Neuronal stem cell (in vitro differentiated cells): ENCODE measurements at regions not wholly inside any gene's neighbourhood (a gene's known extent, or its start where the extent isn't known, plus 50 kb on each side); places are given as distances from the start of the nearest gene placed in this dataset.
"Not testable (repeated sequence)": the region's sequence is repeated elsewhere in the genome, so short reads cannot be mapped to it uniquely, and the experiment has no call there.

Experiments
- DNase-seq: peaks from one replicate; pipeline ENCODE4 v3.0.0-alpha.2; 2013; ENCODE audit warnings: low spot score
- H2AFZ ChIP-seq: one replicate; pipeline ENCODE4 v1.6.1; 2013; ENCODE audit warnings: mild to moderate bottlenecking, low read length, inconsistent platforms
- H2AK5ac ChIP-seq: 2 replicates; pipeline ENCODE4 v1.6.1; 2013; ENCODE audit warnings: low read depth, mild to moderate bottlenecking, inconsistent platforms, low read length, moderate library complexity, mixed read lengths
- H2BK120ac ChIP-seq: 2 replicates; pipeline ENCODE4 v1.6.1; 2013; ENCODE audit warnings: low read depth, mild to moderate bottlenecking, inconsistent platforms, low read length, moderate library complexity, mixed read lengths
- H2BK12ac ChIP-seq: one replicate; pipeline ENCODE4 v1.6.1; 2013; ENCODE audit warnings: low read length, inconsistent platforms
- H2BK15ac ChIP-seq: 2 replicates; pipeline ENCODE4 v1.6.1; 2013; ENCODE audit warnings: mild to moderate bottlenecking, low read length, inconsistent platforms, mixed read lengths
- H2BK5ac ChIP-seq: one replicate; pipeline ENCODE4 v1.6.1; 2013; ENCODE audit warnings: inconsistent platforms, mild to moderate bottlenecking, low read length, moderate library complexity
- H3K14ac ChIP-seq: one replicate; pipeline ENCODE4 v1.6.1; 2013; ENCODE audit warnings: low read length, inconsistent platforms
- H3K18ac ChIP-seq: 2 replicates; pipeline ENCODE4 v1.6.1; 2013; ENCODE audit warnings: low read length, inconsistent platforms
- H3K23ac ChIP-seq: 2 replicates; pipeline ENCODE4 v1.6.1; 2013; ENCODE audit warnings: low read depth, mild to moderate bottlenecking, mixed read lengths, low read length, inconsistent platforms; ENCODE audit not compliant: poor library complexity
- H3K27ac ChIP-seq: replicated peaks from 3 replicates; pipeline ENCODE4 v1.5.1; 2013; ENCODE audit warnings: low read length, inconsistent platforms
- H3K27me3 ChIP-seq, 3 experiments: 2 replicates each; pipeline ENCODE4 v1.6.1; 2013; ENCODE audit warnings: low read length in 3 of 3, mild to moderate bottlenecking in 2 of 3, inconsistent platforms in 1 of 3, low read depth in 1 of 3, mixed read lengths in 1 of 3, moderate library complexity in 1 of 3; ENCODE audit not compliant: control insufficient read depth in 3 of 3, insufficient read depth in 3 of 3
- H3K36me3 ChIP-seq, 2 donors: replicated peaks in 1 of 2; 2 replicates each; pipeline ENCODE4 v1.6.1; 2013; ENCODE audit warnings: low read length in 2 of 2; ENCODE audit not compliant: control insufficient read depth in 2 of 2, insufficient read depth in 2 of 2
- H3K4ac ChIP-seq: 2 replicates; pipeline ENCODE4 v1.6.1; 2013; ENCODE audit warnings: inconsistent platforms, mild to moderate bottlenecking, low read length, moderate library complexity
- H3K4me1 ChIP-seq, 2 donors: 1 replicate in 1 of 2; 2 replicates in 1 of 2; pipeline ENCODE4 v1.6.1; 2013; ENCODE audit warnings: low read length in 2 of 2, low read depth in 1 of 2; ENCODE audit not compliant: control insufficient read depth in 2 of 2, insufficient read depth in 1 of 2
- H3K4me2 ChIP-seq: one replicate; pipeline ENCODE4 v1.6.1; 2013; ENCODE audit warnings: mild to moderate bottlenecking, low read length, inconsistent platforms; ENCODE audit not compliant: insufficient read depth, poor library complexity, severe bottlenecking
- H3K4me3 ChIP-seq, 2 donors: 2 replicates each; pipeline ENCODE4 v1.5.1; 2013; ENCODE audit warnings: low read length in 2 of 2, mild to moderate bottlenecking in 2 of 2, inconsistent platforms in 1 of 2, moderate library complexity in 1 of 2
- H3K79me1 ChIP-seq: one replicate; pipeline ENCODE4 v1.6.1; 2013; ENCODE audit warnings: low read depth, mild to moderate bottlenecking, inconsistent platforms, low read length, moderate library complexity
- H3K9ac ChIP-seq: one replicate; pipeline ENCODE4 v1.6.1; 2013; ENCODE audit warnings: mild to moderate bottlenecking, low read depth, low read length, inconsistent platforms; ENCODE audit not compliant: poor library complexity
- H3K9me3 ChIP-seq, 2 donors: replicated peaks in 1 of 2; 2 replicates each; pipeline versions ENCODE3 to v1.6.1; 2013; ENCODE audit warnings: low read length in 2 of 2, mild to moderate bottlenecking in 2 of 2, inconsistent platforms in 1 of 2, low read depth in 1 of 2, mixed read lengths in 1 of 2, moderate library complexity in 1 of 2; ENCODE audit not compliant: control insufficient read depth in 2 of 2, insufficient read depth in 1 of 2
- H4K8ac ChIP-seq: one replicate; pipeline ENCODE4 v1.6.1; 2013; ENCODE audit warnings: low read depth, mild to moderate bottlenecking, inconsistent platforms, low read length, moderate library complexity
- H4K91ac ChIP-seq: one replicate; pipeline ENCODE4 v1.6.1; 2013; ENCODE audit warnings: low read length, low read depth, mild to moderate bottlenecking, inconsistent platforms; ENCODE audit not compliant: poor library complexity
- WGBS, 2 donors: extraction: QIAGEN DNeasy Blood & Tissue Kit; methylation state at CpG; one replicate each; pipeline ENCODE4 v1.1.7; 2013; ENCODE audit warnings: missing lambda C conversion rate in 2 of 2, mixed read lengths in 1 of 2; ENCODE audit not compliant: insufficient read length in 2 of 2, insufficient replicate concordance in 1 of 2; ENCODE audit errors: extremely low coverage in 2 of 2; 5-methylcytosine and 5-hydroxymethylcytosine counted together

DNA sequence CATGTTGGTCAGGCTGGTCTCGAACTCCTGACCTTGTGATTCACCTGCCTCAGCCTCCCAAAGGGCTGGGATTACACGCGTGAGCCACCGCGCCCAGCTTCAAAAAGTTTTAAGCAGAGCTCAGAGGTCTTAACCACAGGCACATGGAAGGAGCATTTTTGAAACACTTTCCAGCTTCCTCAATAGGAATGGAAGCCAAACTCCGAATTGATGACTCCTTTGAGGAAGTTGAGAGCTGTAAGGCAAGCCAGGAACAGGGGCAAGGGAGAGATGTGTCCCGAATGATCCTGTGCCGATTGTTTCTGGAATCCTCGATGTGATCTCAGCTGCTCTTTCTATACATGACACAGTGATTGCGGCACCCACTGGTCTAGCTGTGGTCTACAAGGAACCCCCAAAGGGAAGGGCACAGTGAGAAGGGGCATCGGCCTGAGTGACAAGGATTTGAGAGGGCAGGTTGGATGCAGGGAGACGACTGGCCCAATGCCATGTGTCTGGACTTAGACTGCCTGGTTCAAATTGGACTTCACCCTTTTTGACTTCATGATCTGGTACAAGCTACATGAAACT lies 116.2 kb downstream of the ADRA2C start:
- H3K23ac ChIP-seq, H2AK5ac ChIP-seq, H2BK5ac ChIP-seq, H3K27ac ChIP-seq, H4K91ac ChIP-seq, H2BK12ac ChIP-seq, H3K4me1 ChIP-seq, H3K4me2 ChIP-seq, H3K4ac ChIP-seq, H3K9me3 ChIP-seq, H3K36me3 ChIP-seq, H2BK120ac ChIP-seq, H4K8ac ChIP-seq, H2AFZ ChIP-seq, H3K9ac ChIP-seq, H3K14ac ChIP-seq, H3K79me1 ChIP-seq, DNase-seq, H3K18ac ChIP-seq, H3K4me3 ChIP-seq, H2BK15ac ChIP-seq: not testable (repeated sequence)
- peaks cover 0 to 33% (median 12%) of the 10 kb centered on the region in 3 experiments for H3K27me3 ChIP-seq
- WGBS, 2 donors, result no CpG with 5 or more reads among the region's 12 CpGs

DNA sequence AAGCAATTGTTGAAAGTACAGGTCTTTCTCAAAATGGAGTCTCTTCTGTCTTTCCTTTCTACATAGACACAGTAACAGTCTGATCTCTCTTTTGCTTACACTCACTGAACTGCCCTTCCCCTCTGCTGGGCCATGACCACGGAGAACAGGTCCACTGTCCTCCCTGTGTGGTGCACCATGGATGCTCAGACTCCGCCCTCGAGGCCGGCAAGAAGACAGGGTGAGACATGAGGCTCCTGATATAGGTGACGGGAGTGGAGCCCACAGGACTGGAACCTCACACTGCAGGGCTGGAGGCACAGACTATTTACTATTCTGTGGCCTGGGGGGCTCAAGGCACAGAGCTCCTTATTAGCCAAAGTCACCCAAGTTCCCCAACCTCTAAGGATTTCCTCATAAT lies 118.1 kb downstream of the ADRA2C start:
- no CpG with 5 or more reads among the region's 5 CpGs for WGBS, 2 donors
- H2AK5ac ChIP-seq, H3K23ac ChIP-seq, H2BK120ac ChIP-seq, H2BK12ac ChIP-seq, H3K27ac ChIP-seq, H2BK5ac ChIP-seq, H3K9ac ChIP-seq, H3K36me3 ChIP-seq, DNase-seq, H4K91ac ChIP-seq, H2AFZ ChIP-seq, H3K4me3 ChIP-seq, H3K4me1 ChIP-seq, H3K14ac ChIP-seq, H3K18ac ChIP-seq, H4K8ac ChIP-seq, H3K4me2 ChIP-seq, H3K9me3 ChIP-seq, H3K79me1 ChIP-seq, H3K4ac ChIP-seq, H2BK15ac ChIP-seq: not testable (repeated sequence)
- peaks cover 0 to 18% (median 9%) of the 10 kb centered on the region in 3 experiments for H3K27me3 ChIP-seq

DNA sequence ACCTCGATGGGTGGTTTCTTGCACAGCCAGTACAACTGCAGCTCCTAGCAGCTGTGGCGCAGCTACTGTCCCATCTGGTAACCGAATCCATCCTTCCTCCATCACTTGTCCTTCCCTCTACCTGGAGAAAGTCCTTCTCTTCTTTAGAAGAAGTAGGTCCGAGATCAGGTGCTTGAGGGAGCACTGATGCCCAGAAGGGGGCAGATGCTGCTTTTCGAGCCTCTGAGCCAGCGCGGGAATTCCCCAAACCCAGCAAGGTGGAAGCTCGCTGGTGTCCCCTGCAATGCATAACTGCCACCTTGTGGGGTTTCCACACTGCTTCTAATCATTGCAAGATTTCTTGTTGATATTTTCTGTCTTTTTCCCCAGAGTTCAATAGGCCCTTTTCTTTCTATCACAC lies 127.4 kb downstream of the ADRA2C start:
- H4K8ac ChIP-seq, H3K4me2 ChIP-seq, H2BK15ac ChIP-seq, DNase-seq, H2BK120ac ChIP-seq, H2AK5ac ChIP-seq, H3K14ac ChIP-seq, H3K9me3 ChIP-seq, H3K9ac ChIP-seq, H3K27me3 ChIP-seq, H3K36me3 ChIP-seq, H3K4me3 ChIP-seq, H3K4me1 ChIP-seq, H3K4ac ChIP-seq, H4K91ac ChIP-seq, H3K18ac ChIP-seq, H2BK5ac ChIP-seq, H2AFZ ChIP-seq, H3K23ac ChIP-seq, H2BK12ac ChIP-seq, H3K79me1 ChIP-seq, H3K27ac ChIP-seq: not testable (repeated sequence)
- no CpG with 5 or more reads among the region's 8 CpGs for WGBS, 2 donors

DNA sequence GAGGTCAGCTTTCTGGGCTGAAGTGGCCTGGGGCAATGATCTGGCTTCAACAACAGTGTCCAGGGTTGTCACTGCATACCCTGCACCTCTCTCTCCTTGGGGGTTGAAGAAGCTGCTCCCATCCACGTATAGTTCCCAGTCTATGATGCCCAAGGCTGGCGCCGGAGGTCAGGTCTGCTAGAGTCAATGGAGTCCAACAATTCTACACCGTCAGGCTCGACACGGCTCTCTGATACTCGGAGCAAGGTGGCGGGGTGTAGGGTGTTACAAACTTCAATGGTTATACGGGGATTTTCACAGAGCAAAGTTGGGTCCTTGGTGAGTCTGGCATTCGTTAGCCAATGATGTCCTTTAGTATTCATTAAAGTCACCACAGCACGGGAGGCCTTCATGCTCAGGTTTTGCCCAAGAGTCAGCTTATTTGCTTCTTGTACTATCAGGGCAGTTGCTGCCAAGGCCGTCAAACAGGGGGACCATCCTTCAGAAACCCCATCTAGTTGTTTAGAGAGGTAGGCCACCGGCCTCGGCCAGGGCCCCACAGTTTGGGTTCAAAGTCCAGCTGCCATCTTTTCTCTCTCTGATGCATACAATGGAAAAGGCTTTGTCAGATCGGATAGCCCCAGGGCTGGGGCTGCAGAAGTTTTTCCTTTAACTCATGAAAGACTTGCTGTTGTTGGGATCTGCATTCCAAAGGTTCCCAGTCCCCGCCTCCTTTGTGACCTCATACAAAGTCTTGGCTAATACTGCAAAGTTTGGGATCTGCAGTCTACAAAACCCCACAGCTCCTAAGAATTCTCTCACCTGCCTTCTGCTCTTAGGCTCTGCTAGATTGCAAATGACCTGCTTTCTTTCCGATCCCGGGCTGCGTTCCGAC lies 128.1 kb downstream of the ADRA2C start:
- not testable (repeated sequence) for H3K4me2 ChIP-seq, H4K91ac ChIP-seq, H3K18ac ChIP-seq, H3K4me3 ChIP-seq, H2AK5ac ChIP-seq, H3K4me1 ChIP-seq, H4K8ac ChIP-seq, H2BK120ac ChIP-seq, H2BK12ac ChIP-seq, H3K14ac ChIP-seq, DNase-seq, H3K27me3 ChIP-seq, H3K27ac ChIP-seq, H2AFZ ChIP-seq, H3K79me1 ChIP-seq, H3K23ac ChIP-seq, H2BK15ac ChIP-seq, H3K9me3 ChIP-seq, H3K9ac ChIP-seq, H3K4ac ChIP-seq, H3K36me3 ChIP-seq, H2BK5ac ChIP-seq
- no CpG with 5 or more reads among the region's 20 CpGs for WGBS, 2 donors
